GM19452 (cell line): ENCODE measurements at regions not wholly inside any gene's neighbourhood (a gene's known extent, or its start where the extent isn't known, plus 50 kb on each side); places are given as distances from the start of the nearest gene placed in this dataset.
"Not testable (repeated sequence)": the region's sequence is repeated elsewhere in the genome, so short reads cannot be mapped to it uniquely, and the experiment has no call there.

ENCODE experiments used
- ATAC-seq: cut with Tn5 transposase; IDR thresholded peaks from one replicate; pipeline ENCODE4 v1.9.1; 2021; ENCODE audit not compliant: unreplicated experiment

GRCh38 chr2:59770651-59771050, 782.8 kb downstream of the BCL11A start:
- ATAC-seq, result no peak

- no peak for ATAC-seq
Measured at GRCh38 chr2:59761966-59762365, 791.5 kb downstream of the BCL11A start.

DNA sequence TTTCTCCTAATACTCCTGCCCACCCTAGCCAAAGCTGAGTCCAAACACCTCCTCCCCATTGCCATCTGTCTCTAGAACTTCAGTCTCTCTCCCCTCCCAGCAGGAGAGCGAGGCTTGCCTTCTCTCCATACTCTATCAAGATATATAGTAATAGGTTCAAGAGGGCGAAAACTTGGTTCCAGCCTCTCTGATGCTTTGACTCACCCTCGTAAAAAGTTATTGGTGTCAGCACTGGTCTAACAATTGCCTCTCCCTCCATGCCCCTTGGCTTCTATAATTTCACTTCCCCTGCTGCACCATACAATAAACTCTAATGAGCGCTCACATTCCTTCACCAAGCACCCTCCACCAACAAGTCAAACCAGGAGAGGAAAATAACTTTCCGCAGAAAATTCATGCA, 797.3 kb downstream of the BCL11A start:
- ATAC-seq, result no peak

DNA sequence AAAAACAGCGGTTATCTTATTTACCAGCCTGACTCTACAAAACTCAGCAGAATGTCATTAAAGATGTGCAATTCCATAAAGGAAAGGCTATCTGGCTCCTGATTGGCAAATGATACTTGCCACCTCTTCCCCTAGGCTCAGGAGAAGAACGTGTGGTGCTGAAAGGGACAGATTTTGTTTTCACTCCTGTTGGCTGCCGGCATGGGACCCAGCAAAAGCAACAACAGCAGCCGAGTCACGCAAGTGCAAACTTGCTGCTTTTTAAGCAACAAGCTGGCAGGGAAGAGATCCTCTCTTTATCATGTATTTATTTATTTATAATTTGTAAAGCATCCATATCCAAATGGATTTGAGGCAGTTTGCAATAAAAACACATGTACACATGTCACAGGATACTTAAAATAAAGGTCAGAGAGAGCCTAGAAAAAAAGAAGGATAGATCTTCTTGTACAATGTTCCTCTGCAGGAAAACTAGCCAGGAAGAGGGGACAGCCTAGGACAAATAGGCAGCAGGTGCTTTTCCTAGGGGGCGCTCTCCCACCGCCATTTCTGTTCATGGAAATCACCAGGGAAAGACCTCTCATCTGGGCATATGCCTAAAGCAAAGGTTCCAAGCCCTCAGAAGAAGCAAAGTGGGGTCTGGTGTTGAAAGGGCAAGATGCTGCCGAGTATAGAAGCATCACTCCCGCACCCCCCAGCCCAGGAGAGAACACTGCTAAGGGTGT, 799.3 kb downstream of the BCL11A start:
- no peak for ATAC-seq

DNA sequence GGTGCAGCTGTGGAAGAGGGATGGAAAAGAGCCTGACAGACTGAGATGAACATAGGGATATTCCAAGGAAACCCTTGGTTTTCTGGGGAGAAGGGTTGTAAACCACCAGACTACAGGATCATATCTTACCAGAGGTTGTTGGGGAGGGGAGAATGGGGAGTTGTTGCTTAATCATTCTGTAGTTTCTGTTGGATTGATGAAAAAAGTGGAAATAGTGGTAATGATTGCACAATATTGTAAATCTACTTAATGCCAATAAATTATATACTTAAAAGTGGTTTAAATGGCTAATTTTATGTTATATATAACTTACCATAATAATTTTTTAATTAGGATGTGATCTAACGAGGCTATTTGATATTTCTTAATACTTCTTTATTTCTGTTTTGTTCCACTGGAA, 800.9 kb downstream of the BCL11A start:
- ATAC-seq, result no peak

DNA sequence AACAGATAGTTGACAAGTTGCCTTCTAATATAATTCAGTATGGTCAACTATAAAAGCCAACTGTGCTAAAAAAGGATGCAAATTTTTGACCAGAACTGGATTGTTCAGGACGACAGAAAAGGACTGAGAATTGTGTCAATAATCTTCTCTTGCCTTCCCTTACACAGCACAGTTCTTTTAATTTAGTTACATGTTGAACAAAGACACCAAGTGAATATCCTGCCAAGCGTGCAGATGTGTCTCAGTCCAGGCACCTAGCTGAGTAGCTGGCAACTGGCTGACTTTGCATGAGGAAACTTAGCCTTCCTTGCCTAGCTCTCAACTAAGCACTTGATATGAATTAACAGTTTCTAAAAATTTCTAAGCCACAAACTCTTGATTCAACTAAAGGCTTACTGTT, 801.4 kb downstream of the BCL11A start:
- ATAC-seq, result no peak

GRCh38 chr2:59751214-59751613, 802.2 kb downstream of the BCL11A start:
- not testable (repeated sequence) for ATAC-seq

GRCh38 chr2:59746291-59746690, 807.2 kb downstream of the BCL11A start:
- ATAC-seq, result no peak

GRCh38 chr2:59745085-59745484, 808.4 kb downstream of the BCL11A start:
- no peak for ATAC-seq

DNA sequence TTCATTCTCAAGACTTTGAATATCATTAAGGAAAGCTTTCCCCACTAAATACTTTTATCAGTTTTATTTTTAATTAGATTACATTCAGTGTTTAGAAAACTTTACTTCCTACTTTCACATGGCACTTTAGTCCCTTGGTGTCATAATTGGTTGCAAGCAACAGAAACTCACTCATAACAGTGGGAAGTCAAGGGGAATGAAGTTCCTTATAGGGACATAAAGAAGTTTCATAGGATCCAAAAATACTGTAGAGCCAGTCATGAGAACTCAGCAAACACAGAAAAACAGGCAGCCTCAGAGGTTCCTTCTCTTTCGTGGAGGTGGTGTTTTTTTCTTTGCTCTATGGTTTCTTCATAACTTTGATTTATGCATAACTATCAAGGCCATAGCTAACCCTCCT, 809.0 kb downstream of the BCL11A start:
- ATAC-seq, result no peak

DNA sequence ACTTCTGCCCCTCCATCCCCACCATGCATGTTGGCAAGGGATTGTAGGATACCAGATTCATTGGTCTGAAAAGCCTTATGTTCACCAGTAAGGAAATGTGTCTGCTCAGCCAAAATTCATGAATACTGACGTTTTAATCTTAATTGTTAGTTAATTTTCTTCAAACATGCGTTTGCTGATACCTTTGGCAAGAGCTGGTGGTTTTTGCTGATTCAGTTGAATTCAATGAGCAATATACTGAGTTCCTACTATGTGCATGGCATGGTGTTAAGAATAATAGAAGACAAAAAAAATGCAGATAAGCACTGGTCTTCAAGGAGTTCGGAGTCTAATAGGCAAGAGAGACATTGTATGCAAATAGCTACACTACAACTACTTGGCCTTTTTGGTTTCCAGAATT, 811.6 kb downstream of the BCL11A start:
- ATAC-seq, result no peak

DNA sequence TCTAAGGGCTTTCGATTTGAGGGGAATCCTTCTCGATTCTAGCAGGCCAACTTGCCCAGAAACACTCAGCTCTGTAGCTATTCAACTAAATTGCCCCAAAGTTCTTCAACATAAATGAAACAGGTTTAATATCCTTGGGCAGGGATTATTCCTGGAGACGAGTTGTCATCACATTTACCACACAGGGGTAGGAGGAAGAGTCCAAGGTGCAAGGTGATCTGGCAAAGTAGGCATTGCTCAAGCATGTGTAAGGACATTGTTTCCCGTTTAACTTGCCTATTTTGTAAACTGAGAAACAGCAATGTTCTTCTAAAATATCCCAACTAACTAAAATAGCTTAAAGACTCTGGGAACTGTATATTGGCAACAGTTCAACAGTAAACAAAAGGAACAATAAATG, 814.3 kb downstream of the BCL11A start:
- no peak for ATAC-seq

- no peak for ATAC-seq
Measured at GRCh38 chr2:59737299-59737698, 816.2 kb downstream of the BCL11A start.

- ATAC-seq, result no peak
Measured at GRCh38 chr2:59734743-59735142, 818.7 kb downstream of the BCL11A start.

GRCh38 chr2:59733970-59734369, 819.5 kb downstream of the BCL11A start:
- no peak for ATAC-seq

- no peak for ATAC-seq
Measured at GRCh38 chr2:59733567-59733930, 819.9 kb downstream of the BCL11A start.

DNA sequence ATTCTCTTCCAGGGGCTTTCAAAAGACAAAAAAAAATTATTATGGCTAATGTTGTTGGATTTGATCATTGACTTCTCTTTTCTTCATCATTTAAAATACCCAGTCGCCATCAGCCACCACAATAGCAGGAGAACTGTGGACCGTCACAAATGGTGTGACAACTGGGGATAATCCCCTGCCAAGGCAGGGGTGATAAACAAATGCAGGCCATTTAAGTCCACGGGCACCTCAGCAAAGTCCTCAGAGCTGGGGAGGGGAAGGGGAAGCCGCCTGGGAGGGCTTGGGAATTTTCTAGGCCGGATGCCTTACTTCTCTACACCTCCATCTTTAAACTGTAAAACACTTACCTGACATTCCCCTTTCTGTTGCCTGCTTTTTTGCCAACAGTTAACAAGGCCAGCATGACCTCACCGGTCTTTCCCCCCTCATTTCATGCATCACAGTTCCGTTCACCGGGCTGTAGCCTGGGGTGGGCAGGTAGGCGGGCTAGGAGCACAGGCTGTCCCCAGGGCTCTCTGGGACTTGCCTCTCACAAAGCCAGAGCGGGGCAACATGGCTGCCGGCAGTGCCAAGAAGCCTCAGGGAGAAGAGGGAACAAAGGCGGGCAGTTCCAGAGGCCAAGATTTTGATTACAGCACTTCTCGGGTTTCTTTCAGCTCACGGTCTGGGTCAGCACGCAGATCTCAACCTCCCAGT, 820.4 kb downstream of the BCL11A start:
- ATAC-seq, result no peak

- no peak for ATAC-seq
Measured at GRCh38 chr2:59727121-59727590, 826.3 kb downstream of the BCL11A start.

DNA sequence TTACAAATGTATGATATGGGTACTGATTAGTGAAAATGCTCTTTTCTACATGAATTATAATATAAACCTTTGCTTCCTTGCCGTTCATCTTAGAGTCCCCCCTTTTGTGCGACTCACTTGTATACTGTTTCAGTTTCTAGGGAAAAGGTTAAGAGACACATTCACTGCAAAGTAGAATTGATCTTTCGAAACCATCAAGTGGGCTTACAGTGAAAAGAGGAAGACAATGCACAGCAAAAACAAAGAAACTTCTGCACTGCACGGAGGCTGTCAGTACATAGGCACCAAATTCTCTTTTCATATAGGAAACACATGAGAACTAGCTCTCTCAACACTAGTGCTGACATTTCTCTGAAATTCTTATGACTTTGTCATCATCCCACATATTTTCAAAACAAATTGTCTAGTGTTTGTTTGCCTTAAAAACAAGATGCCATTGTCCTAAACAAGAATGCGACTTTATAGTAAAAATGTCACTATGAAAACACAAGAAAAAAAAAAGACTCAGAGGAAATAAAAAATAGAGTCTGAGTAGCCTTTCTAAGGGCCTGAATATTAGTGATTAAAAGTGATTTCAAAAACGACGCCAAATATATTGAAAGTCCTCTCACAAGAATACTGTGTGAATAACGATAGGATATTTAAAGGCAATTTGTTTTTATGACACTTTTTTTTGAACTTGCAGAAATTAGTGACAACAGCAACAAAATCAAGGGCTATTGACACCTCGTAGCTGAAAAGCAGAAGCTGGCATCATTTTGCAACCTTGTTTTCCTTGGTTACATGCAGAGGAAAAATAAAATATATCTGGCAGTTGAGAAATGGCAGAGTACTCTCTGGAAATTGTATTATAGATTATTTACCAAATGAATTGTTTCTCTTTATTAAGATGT, 827.0 kb downstream of the BCL11A start:
- no peak for ATAC-seq

DNA sequence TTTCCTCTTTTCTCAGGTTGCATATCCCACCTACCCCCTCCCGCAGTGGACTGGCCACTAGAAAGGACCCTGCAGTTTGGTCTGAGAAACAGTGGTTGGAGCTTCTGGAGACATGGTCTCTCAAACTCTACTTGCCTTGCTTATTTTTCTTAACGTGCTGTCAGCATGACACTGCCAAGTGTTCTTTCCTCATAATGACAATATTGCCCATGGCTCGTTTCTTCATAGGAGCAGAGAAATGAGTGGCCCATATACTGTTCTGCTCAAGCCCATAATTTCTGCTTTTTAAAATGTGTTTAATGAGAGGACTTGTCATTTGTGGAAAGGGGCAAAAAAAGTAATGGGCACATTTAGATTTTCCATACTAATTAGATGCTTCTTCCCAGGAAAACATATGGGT, 828.7 kb downstream of the BCL11A start:
- no peak for ATAC-seq

GRCh38 chr2:59720296-59720866, 833.1 kb downstream of the BCL11A start:
- ATAC-seq, result no peak
